NCI-H2227 treated with DMSO at 0.1 percent for 48 hours (cell line): ENCODE measurements at regions not wholly inside any gene's neighbourhood (a gene's known extent, or its start where the extent isn't known, plus 50 kb on each side); places are given as distances from the start of the nearest gene placed in this dataset.

Experiments used
- DNase-seq: peaks from one replicate; lab custom pipeline; 2025; lab: John Stamatoyannopoulos, UW

DNA sequence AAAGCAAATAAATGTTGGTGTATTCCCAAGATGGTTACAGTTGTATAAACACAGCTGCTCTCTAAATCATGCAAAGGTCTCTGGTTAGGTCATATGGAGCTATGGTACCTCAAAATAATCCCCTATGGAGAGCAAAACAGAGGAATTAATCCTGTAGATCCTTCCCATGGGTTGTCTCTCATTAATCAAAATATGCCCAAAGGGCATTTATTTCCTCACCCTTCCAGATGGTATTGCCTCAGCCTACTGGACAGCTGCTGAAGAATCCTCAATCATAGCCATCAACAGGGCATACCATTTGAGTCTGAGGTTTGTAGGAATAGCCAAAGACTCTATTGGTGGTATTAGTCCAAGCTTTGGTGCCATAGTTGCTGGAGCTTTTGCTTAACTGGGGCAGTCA lies 360.9 kb downstream of the RPL10L start:
- DNase-seq, result no peak

DNA sequence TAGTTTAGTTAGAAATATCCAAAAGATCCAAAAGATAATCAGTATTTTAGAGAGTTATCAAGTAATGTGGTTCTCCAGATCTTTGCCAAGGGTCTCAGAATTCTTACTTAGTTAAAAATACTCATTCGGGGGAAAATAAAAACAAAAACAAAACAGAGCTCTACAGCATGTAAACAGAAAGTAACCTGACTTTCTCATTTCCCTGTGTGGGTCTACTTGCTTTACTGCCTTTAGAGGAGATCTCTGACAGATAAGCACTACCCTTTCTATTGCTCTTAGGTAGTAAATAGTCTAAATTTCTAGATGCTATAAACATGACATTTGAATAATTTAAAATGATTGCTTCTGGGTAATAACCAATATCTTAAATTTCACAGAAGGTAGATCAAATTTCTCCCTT lies 371.8 kb downstream of the RPL10L start:
- no peak for DNase-seq

DNA sequence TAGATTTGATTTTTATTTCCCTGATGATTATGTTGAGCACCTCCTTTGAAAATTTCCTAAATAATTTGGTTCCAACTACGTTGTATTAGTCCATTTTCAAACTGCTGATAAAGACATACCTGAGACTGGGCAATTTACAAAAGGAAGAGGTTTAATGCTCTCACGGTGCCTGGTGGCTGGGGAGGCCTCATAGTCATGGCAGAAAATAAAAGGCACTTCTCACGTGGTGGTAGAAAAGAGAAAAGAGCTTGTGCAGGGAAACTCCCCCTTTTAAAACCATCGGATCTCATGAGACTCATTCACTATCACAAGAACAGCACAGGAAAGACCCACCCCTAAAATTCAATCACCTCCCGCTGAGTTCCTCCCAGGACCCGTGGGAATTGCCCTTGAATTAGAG lies 372.3 kb downstream of the RPL10L start:
- DNase-seq, result no peak

DNA sequence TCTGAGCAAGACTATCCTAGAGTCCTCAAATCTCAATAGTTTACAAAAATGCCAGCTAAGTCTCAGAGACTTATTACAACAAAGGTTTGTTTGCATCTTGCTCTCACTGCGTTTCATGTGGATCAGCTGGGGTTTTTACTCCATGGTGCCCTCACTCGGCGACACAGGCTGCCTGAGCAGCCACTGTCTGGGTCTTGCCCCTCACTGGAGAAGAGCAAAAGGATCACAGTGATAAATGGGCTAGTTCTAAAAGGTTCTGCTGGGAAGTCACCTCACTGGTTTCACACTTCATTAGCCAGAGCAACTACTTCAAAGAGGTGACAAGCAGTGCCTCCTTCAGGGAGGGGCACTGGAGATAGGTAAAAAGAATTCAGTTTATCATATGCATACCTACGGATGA lies 392.0 kb downstream of the RPL10L start:
- DNase-seq, result no peak

DNA sequence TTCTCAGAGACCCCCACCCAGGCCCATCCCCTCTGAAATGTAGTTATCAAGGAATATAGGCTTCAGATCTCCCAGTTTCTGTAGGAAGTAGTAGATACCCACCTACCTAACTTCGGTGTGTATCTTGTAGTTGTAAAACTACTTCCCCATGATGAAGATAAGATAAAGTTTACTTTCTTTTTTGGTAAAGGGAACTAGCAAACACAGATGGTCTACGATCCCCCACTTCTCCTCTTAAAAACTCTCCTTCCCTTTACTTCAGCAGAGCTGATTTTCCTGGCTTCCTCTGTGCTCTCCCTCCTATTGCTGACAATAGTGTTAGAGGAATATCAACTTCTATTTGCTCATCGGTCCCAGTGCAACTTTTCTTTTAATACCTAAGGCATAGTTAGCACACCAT lies 395.2 kb downstream of the RPL10L start:
- DNase-seq, result no peak

DNA sequence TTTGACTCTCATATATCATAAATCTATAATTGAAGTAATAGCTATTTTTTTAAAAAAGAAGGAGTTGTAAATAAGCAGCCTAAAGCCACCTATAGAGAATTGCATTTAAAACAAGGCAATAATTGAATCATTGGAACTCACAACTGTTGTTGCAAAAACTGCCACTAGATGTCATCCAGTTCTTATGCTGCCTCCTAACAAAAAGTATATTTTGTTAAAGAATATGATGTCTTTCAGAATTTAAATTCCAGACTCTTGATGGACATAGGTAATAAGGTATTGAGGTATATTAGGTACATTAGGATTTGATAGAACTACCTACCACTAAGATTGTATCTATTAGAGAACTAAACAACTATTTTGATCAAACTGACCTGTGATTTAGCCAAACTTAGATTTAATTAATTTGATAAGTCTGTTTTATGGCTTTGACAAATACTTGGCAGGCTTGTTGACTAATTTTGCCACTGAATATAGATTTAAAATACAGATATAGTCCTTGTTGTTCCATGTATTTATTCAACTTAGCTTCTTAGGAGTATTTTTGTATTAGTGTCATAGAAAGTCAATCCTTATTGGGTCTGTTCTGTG lies 401.4 kb downstream of the RPL10L start:
- DNase-seq, result no peak

DNA sequence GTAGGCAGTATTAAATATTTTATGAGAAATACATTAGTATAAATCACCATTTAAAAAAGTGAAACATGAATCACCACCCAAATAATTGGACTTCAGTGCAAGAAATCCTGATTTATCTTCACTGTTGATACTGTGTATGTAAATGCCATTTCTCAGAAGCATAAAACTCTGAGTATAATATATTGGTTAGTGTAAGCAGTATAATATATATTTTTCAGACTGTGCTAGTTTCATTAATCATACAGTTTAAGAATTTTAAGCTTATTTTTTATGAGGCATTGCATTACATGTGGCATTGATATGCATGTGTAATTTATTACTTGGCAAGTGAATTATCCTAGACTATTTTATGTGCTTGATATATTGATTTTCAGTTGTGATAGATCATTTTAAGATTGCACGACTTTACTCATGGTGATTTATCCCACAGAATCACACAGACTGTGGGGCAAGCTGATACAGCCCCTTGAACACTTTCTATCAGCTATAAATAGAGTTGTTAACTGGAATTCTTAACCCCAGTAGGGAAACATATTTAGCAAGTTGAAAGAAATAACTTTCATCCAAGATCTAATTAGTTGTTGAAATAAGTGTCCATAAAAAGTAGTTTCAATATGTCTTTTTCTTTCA lies 403.5 kb downstream of the RPL10L start:
- no peak for DNase-seq

DNA sequence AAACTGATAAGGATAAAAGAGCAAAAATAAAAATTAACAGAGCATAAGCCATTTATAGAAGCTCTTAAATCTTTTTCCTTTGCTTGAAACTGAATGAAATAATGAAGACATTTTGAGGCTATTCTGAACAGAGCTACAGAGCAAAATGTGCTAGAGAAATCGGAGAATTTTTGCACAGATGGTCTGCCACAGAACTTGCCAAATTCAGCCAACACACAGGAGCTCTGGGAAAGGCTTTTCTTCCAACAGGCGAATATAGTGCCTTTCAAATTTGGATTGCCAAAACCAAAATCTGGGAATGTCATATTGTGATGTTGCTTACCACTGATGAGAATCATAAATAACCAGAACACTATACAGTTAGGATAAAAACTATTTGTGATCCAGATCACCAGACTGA lies 406.3 kb downstream of the RPL10L start:
- DNase-seq, result no peak

DNA sequence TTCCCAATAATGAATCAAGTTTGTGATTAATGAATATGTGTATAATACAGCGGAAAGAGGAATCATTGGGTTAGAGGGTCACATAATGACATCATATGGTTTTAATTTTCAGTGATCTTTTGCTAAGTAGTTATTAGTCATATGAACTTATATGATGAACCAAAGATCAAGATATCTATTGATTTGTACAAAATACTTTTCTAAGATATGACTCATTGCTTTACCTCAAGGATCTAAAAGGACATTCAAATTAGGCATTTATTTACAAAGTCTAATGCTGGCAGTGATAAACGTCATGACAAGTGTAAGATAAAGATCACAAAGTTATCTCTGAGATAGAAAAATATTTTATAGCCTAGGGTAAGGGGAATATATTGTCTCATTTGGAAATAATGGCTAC lies 417.8 kb downstream of the RPL10L start:
- DNase-seq, result no peak

DNA sequence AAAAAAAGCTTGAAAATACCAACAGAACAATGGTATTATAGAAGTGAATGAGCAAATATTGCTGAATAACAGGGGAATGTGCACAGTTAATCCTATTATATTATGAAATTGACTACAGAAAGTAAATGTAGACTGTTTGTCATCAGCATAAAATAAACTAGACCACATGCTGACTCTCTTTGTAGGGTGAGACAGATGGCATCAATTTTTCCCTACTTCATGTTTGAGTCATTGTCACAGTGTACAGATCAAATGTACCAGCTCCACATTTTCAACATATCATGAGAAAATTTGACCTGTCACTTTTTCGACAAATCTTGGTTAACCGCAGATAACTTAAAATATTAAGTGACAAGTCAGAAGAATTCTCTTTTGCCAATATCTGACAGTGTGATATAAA lies 421.0 kb downstream of the RPL10L start:
- DNase-seq, result no peak

DNA sequence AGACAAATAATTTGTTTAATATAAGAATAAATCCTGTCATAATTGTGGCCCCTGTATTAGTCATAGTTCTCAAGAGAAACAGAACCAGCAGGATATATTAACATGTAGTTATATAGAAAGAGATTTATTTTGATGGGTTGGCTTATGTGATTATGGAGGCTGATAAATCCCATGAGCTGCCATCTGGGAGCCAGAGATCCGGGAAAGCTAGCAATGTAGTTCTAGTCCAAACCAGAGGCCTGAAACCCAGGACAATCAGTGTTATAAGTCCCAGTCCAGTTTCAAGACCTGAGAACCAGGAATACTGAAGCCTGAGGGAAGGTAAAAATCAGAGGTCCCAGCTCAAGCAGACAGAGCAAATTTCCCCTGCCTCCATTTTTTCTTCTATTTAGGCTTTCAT lies 435.8 kb downstream of the RPL10L start:
- no peak for DNase-seq

DNA sequence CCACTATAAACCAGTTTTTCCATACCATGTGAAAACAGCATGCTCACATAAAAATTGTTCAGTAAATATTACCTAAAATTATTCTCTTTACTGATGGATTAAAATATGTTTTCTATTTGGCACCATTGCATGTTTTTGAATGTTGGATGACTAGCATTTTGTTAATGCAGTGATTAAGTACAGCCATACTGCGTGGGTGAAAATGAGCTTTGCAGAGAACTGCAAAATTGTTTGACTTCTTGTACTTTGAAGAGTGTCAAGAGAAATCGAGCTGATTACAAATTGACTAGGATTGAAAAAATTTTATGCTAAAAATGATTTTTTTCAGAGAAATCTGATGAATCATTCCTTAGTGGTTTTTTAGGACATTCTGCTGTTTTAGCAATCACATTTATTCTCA lies 452.9 kb downstream of the RPL10L start:
- no peak for DNase-seq

DNA sequence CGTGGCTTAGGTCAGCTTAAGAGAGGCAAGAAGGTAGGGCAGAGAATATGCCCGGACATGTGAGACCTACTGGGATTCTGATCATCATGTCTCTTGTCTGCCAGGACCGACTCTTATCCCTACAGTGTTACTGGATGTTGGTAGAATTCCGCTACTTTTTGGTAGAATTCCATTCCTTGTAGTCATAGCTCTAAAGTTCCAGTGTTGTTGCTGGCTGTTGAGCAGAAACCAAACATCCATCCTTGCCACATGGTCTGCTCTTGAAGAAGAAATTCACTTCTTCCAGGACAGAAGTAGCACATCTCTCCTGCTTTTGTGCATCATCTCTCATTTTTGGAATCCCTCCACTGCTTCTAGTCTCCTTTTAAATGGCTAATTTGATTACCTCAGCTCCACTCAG lies 453.7 kb downstream of the RPL10L start:
- no peak for DNase-seq
